Mesendoderm (in vitro differentiated cells): ENCODE measurements at regions not wholly inside any gene's neighbourhood (a gene's known extent, or its start where the extent isn't known, plus 50 kb on each side); places are given as distances from the start of the nearest gene placed in this dataset.

Experiments
- DNase-seq: peaks from one replicate; pipeline ENCODE4 v3.0.0; 2013
- H2AK5ac ChIP-seq: 2 replicates; pipeline ENCODE4 v1.6.1; 2013; ENCODE audit warnings: low read length, inconsistent platforms
- H2BK120ac ChIP-seq: 2 replicates; pipeline ENCODE4 v1.6.1; 2013; ENCODE audit warnings: low read depth, mild to moderate bottlenecking, low read length, moderate library complexity, mixed read lengths
- H2BK15ac ChIP-seq: replicated peaks from 2 replicates; pipeline ENCODE4 v1.6.1; 2013; ENCODE audit warnings: low read depth, mild to moderate bottlenecking, moderate library complexity
- H2BK5ac ChIP-seq: 2 replicates; pipeline ENCODE4 v1.6.1; 2013; ENCODE audit warnings: low read length, inconsistent platforms
- H3K18ac ChIP-seq: 2 replicates; pipeline ENCODE4 v1.6.1; 2013; ENCODE audit warnings: mild to moderate bottlenecking, low read length, mixed read lengths
- H3K23ac ChIP-seq: one replicate; pipeline ENCODE4 v1.6.1; 2013; ENCODE audit warnings: low read length
- H3K27ac ChIP-seq: 2 replicates; pipeline ENCODE4 v1.5.1; 2013; ENCODE audit warnings: low read depth, mild to moderate bottlenecking, inconsistent platforms, low read length, moderate library complexity
- H3K27me3 ChIP-seq: 2 replicates; pipeline ENCODE4 v1.6.1; 2013; ENCODE audit warnings: low read length, control low read depth, mild to moderate bottlenecking, inconsistent platforms; ENCODE audit not compliant: insufficient read depth, poor library complexity
- H3K36me3 ChIP-seq: 2 replicates; pipeline ENCODE4 v1.6.1; 2013; ENCODE audit warnings: low read length, inconsistent platforms; ENCODE audit not compliant: control insufficient read depth, insufficient read depth
- H3K4ac ChIP-seq: one replicate; pipeline ENCODE4 v1.6.1; 2013; ENCODE audit warnings: low read depth, mild to moderate bottlenecking, low read length, moderate library complexity
- H3K4me1 ChIP-seq: 2 replicates; pipeline ENCODE4 v1.6.1; 2013; ENCODE audit warnings: low read depth, low read length, inconsistent platforms; ENCODE audit not compliant: control insufficient read depth
- H3K4me2 ChIP-seq: 2 replicates; pipeline ENCODE4 v1.6.1; 2013; ENCODE audit warnings: low read length
- H3K4me3 ChIP-seq: 2 replicates; pipeline ENCODE4 v1.5.1; 2013; ENCODE audit warnings: mild to moderate bottlenecking, low read length
- H3K56ac ChIP-seq: one replicate; pipeline ENCODE4 v1.6.1; 2013; ENCODE audit warnings: low read length
- H3K79me1 ChIP-seq: 2 replicates; pipeline ENCODE4 v1.6.1; 2013; ENCODE audit warnings: low read length, inconsistent platforms
- H3K79me2 ChIP-seq: 2 replicates; pipeline ENCODE4 v1.6.1; 2013; ENCODE audit warnings: mild to moderate bottlenecking, low read length; ENCODE audit not compliant: control insufficient read depth, insufficient read depth
- H3K9ac ChIP-seq: 2 replicates; pipeline ENCODE4 v1.6.1; 2013; ENCODE audit warnings: low read length, inconsistent platforms
- H4K5ac ChIP-seq: one replicate; pipeline ENCODE4 v1.6.1; 2013; ENCODE audit warnings: low read length
- H4K8ac ChIP-seq: one replicate; pipeline ENCODE4 v1.6.1; 2013; ENCODE audit warnings: low read depth, mild to moderate bottlenecking, control low read depth, low read length, moderate library complexity
- WGBS: extraction: QIAGEN DNeasy Blood & Tissue Kit; methylation state at CpG from one replicate; pipeline ENCODE4 v1.1.7; 2013; ENCODE audit warnings: low lambda C conversion rate, missing lambda C conversion rate; ENCODE audit not compliant: insufficient coverage; ENCODE audit errors: extremely low coverage; 5-methylcytosine and 5-hydroxymethylcytosine counted together

- Histone ChIP-seq H3K79me2 (no peaks in the 10 kb centered on the region), H3K4me1 (no peaks in the 10 kb centered on the region), H3K4me3 (no peak overlapping the region), H3K79me1 (no peaks in the 10 kb centered on the region), H2BK15ac (no peak overlapping the region), H3K4me2 (no peak overlapping the region), H3K9ac (no peak overlapping the region), H2BK5ac (no peak overlapping the region), H3K27me3 (no peaks in the 10 kb centered on the region), H3K4ac (no peak overlapping the region), H4K8ac (no peak overlapping the region), H3K23ac (no peak overlapping the region), H2BK120ac (no peak overlapping the region), H3K36me3 (no peaks in the 10 kb centered on the region), H3K27ac (no peak overlapping the region), H2AK5ac (no peak overlapping the region), H3K18ac (no peak overlapping the region), H3K56ac (no peak overlapping the region), H4K5ac (no peak overlapping the region)
- WGBS, result no CpG with 5 or more reads among the region's 9 CpGs
- no peak for DNase-seq
Observed at GRCh38 chr6:45737331-45738056, 278.2 kb downstream of the CLIC5 start.

DNA sequence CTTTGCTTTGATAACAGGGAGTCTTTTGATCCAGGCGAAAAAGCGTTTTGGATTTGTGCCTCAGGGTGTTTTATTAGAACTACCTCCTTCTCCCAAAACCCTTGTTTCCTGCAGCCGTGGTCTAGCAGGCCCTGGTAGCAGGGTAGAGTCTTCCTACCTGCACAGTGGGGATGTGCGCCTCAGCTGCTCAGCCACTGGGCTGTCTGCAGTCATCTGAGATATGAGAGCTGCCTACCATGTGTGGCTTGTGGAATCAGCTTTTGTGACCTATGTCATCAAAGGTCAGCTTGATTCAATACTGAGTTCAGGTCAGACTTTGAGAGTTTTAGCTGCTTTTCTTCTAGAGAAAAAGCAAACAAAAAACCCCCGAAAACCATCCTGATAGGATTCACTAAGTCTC lies 279.5 kb downstream of the CLIC5 start:
- H3K4ac ChIP-seq, result no peak overlapping the region
- H2AK5ac ChIP-seq, result no peak overlapping the region
- no CpG with 5 or more reads among the region's 5 CpGs for WGBS
- H3K79me2 ChIP-seq, result no peaks in the 10 kb centered on the region
- no peak overlapping the region for H3K27ac ChIP-seq
- no peak overlapping the region for H2BK5ac ChIP-seq
- no peak overlapping the region for H3K18ac ChIP-seq
- H3K79me1 ChIP-seq, result no peaks in the 10 kb centered on the region
- H3K4me1 ChIP-seq, result no peaks in the 10 kb centered on the region
- no peak overlapping the region for H3K4me3 ChIP-seq
- DNase-seq, result no peak
- no peaks in the 10 kb centered on the region for H3K27me3 ChIP-seq
- H4K5ac ChIP-seq, result no peak overlapping the region
- H2BK120ac ChIP-seq, result no peak overlapping the region
- H3K4me2 ChIP-seq, result no peak overlapping the region
- no peak overlapping the region for H4K8ac ChIP-seq
- no peaks in the 10 kb centered on the region for H3K36me3 ChIP-seq
- H3K9ac ChIP-seq, result no peak overlapping the region
- H3K23ac ChIP-seq, result no peak overlapping the region
- no peak overlapping the region for H2BK15ac ChIP-seq
- no peak overlapping the region for H3K56ac ChIP-seq

GRCh38 chr6:45732731-45733130 lies 282.9 kb downstream of the CLIC5 start:
- no CpG with 5 or more reads among the region's 7 CpGs for WGBS
- Histone ChIP-seq H3K4me3 (no peak overlapping the region), H3K27ac (no peak overlapping the region), H2BK15ac (no peak overlapping the region), H3K56ac (no peak overlapping the region), H2AK5ac (no peak overlapping the region), H4K5ac (no peak overlapping the region), H3K79me2 (no peaks in the 10 kb centered on the region), H2BK120ac (no peak overlapping the region), H3K9ac (no peak overlapping the region), H3K36me3 (no peaks in the 10 kb centered on the region), H3K18ac (no peak overlapping the region), H3K4me1 (no peaks in the 10 kb centered on the region), H3K23ac (no peak overlapping the region), H3K4me2 (no peak overlapping the region), H4K8ac (no peak overlapping the region), H3K4ac (no peak overlapping the region), H3K79me1 (no peaks in the 10 kb centered on the region), H2BK5ac (no peak overlapping the region), H3K27me3 (no peaks in the 10 kb centered on the region)
- no peak for DNase-seq

- Histone ChIP-seq H3K4me3 (no peak overlapping the region), H4K5ac (no peak overlapping the region), H3K4ac (no peak overlapping the region), H2BK5ac (no peak overlapping the region), H4K8ac (no peak overlapping the region), H2BK15ac (no peak overlapping the region), H3K56ac (no peak overlapping the region), H3K36me3 (no peaks in the 10 kb centered on the region), H2AK5ac (no peak overlapping the region), H3K79me2 (no peaks in the 10 kb centered on the region), H2BK120ac (no peak overlapping the region), H3K27ac (no peak overlapping the region), H3K4me1 (no peaks in the 10 kb centered on the region), H3K79me1 (no peaks in the 10 kb centered on the region), H3K4me2 (no peak overlapping the region), H3K9ac (no peak overlapping the region), H3K18ac (no peak overlapping the region), H3K23ac (no peak overlapping the region), H3K27me3 (no peaks in the 10 kb centered on the region)
- WGBS, result no CpG with 5 or more reads among the region's 1 CpG
- no peak for DNase-seq
Observed at GRCh38 chr6:45730232-45730631, 285.4 kb downstream of the CLIC5 start.

GRCh38 chr6:45728674-45729073 lies 287.0 kb downstream of the CLIC5 start:
- no peak overlapping the region for H4K5ac ChIP-seq
- H3K27me3 ChIP-seq, result no peaks in the 10 kb centered on the region
- no peaks in the 10 kb centered on the region for H3K79me2 ChIP-seq

More at GRCh38 chr6:45728674-45729073, 287.0 kb downstream of the CLIC5 start:
- no peak overlapping the region for H2BK120ac ChIP-seq
- H3K4me3 ChIP-seq, result no peak overlapping the region
- no peaks in the 10 kb centered on the region for H3K4me1 ChIP-seq
- DNase-seq, result no peak
- no peak overlapping the region for H3K18ac ChIP-seq
- H2BK15ac ChIP-seq, result no peak overlapping the region
- no peak overlapping the region for H3K23ac ChIP-seq
- no CpG with 5 or more reads among the region's 3 CpGs for WGBS
- no peak overlapping the region for H2BK5ac ChIP-seq
- no peak overlapping the region for H3K4ac ChIP-seq
- H3K4me2 ChIP-seq, result no peak overlapping the region
- H3K36me3 ChIP-seq, result no peaks in the 10 kb centered on the region
- H4K8ac ChIP-seq, result no peak overlapping the region
- no peak overlapping the region for H3K27ac ChIP-seq
- no peaks in the 10 kb centered on the region for H3K79me1 ChIP-seq
- H2AK5ac ChIP-seq, result no peak overlapping the region
- no peak overlapping the region for H3K9ac ChIP-seq
- no peak overlapping the region for H3K56ac ChIP-seq
